COLO829 (cell line): ENCODE measurements at regions not wholly inside any gene's neighbourhood (a gene's known extent, or its start where the extent isn't known, plus 50 kb on each side); places are given as distances from the start of the nearest gene placed in this dataset.
"Not testable (repeated sequence)": the region's sequence is repeated elsewhere in the genome, so short reads cannot be mapped to it uniquely, and the experiment has no call there.

Experiments
- DNase-seq: peaks from one replicate; pipeline ENCODE4 v3.0.0; 2012; ENCODE audit warnings: low spot score

DNA sequence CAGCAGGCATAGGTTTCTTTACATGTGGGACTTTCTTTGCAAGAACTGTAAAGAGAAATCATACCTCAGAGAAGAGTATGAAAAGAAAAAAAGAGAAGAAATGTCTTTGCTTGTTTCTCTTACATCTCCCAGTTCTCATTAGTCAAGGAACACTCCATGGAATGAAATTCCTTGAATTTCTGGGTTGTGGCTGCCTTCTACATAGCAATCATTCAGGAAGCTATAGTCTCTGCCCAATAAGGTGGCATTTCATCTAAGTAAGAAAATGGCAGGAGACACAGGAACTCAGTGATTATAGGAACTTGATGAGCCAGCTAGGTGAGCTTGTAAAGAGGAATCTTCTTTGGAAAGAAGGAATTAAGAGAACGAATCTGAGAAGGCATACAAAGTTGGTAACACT, 197.0 kb upstream of the FKBP1C start:
- no peak for DNase-seq

GRCh38 chr6:63022631-63023030, 188.6 kb upstream of the FKBP1C start:
- DNase-seq, result no peak

DNA sequence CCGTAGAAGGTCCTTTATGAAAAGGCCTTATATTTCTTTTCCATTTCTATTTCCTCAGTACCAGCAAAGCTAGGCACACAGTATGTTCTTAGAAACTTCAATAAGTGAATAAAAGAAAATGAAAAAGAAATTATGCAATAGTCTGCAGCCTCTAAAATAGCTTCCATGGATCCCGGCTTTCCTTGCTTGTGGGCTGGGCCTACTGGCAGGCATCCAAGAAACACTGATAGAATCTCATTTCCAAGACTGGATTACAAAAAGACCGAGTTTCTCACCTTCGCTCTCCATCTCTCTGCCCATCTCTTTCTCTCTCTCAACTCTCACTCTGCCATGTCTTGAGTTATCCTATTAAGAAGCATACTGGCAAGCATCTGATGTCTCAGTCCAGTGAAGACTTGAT, 187.5 kb upstream of the FKBP1C start:
- no peak for DNase-seq

DNA sequence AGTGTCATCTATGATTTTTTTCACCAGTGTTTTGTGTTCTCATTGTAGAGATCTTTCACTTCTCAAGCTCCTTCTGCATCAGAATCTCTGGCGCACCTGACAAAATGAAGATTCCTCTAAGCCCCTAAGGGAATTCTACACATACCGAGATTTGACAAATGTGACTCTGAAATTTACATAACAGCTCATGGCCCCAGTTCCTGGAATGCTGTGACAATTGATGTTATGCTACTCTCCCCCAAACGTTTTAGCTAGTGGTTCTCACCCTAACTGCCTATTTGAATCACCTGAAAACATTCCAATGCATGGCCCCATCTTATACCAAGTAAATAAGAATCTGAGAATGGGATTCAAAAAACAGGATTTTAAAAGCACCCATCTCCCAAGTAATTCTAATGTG, 162.1 kb upstream of the FKBP1C start:
- DNase-seq, result no peak

DNA sequence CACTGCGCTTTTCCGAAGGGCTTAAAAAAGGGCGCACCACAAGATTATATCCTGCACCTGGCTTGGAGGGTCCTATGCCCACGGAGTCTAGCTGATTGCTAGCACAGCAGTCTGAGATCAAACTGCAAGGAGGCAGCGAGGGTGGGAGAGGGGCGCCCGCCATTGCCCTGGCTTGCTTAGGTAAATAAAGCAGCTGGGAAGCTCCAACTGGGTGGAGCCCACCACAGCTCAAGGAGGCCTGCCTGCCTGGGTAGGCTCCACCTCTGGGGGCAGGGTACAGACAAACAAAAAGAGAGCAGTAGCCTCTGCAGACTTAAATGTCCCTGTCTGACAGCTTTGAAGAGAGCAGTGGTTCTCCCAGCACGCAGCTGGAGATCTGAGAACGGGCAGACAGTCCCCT, 158.1 kb upstream of the FKBP1C start:
- DNase-seq, result not testable (repeated sequence)

DNA sequence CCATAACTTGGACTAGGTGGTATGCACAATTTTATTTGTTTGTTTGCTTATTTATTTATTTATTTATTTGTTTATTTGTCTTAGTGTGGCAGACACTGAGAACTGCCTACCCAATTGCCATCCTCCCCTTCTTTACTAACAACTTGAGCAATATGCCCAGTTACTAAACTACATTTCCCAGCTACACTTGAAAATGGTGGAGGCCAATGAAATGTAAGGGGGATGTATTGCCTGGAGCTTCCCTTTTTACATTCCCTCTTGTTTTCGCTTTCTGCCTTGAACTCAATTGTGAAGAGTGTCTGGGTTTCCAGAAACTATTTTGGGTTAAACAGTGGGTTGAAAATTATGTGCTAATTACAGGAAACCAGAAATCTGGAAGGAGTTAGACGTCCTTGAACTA, 152.7 kb upstream of the FKBP1C start:
- DNase-seq, result no peak

DNA sequence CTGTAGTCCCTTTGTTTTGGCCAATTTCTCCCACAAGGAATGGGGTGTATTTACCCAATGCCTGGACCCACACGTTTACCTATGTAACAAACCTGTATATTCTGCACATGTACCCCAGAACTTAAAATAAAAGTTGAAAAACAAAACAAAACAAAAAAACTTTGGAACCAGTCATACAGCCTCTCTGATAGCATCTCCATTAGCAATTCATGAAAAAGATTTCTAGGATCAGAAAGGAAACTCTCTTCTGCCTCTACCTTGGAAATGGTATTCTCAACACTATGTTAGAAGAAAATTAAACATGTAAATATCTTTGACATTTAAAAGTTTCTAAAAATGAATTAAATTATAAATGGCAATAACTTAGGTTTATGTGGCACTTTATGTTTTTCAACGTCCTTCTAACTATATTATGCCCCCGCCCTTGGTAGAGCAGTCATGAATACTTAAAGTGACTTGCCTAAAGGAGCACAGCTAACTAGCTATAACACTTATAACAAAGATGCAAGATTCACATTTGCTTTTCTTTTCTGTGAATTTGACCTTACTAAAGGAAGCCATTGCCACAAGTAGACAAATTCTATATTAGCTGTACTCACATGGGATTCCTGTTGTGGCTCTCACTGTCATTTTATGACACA, 147.5 kb upstream of the FKBP1C start:
- no peak for DNase-seq

GRCh38 chr6:63066055-63066704, 145.1 kb upstream of the FKBP1C start:
- peak; percentile 4 for DNase-seq

GRCh38 chr6:63094947-63095346, 116.3 kb upstream of the FKBP1C start:
- DNase-seq, result no peak

GRCh38 chr6:63097222-63097621, 114.0 kb upstream of the FKBP1C start:
- no peak for DNase-seq

DNA sequence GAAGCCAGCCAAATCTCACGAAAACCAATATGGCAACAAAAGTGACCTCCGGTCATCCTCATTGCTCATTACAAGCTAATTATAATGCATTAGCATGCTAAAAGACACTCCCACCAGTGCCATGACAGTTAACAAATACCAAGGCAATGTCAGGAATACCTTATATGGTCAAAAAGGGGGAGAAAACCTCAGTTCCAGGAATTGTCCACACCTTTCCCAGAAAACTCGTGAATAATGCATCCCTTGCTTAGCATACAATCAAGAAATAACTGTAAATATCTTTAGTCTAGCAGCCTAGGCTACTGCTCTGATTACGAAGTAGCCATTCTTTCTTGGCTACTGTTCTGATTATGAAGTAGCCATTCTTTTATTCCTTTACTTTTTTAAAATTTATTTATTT, 112.5 kb upstream of the FKBP1C start:
- DNase-seq, result no peak

DNA sequence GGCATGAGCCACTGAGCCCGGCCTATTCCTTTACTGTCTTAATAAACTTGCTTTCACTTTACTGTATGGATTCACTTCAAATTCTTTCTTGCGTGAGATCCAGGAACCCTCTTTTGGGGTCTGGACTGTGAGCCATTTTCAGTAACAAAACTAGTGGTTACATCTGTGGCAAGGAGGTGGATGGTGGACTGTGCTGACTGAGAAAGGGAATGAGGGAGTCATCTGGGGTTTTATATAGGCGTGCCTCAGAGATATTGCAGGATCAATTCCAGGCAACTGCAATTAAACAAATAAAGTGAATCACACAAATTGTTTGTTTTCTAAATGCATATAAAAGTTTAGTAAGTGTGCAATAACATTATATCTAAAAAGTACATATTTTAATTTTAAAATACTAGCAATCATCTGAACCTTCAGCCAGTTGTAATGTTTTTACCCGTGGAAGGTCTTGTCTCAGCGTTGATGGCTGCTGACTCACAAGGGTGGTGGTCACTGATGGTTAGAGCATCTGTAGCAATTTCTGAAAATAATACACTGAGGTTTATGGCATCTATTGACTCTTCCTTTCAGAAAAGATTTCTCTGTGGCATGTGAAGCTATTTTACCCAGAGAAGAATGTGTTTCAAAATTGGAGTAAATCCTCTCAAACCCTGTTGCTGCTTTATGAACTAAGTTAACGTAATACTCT, 111.4 kb upstream of the FKBP1C start:
- no peak for DNase-seq

GRCh38 chr6:63114610-63115211, 96.6 kb upstream of the FKBP1C start:
- no peak for DNase-seq

GRCh38 chr6:63121166-63121565, 90.1 kb upstream of the FKBP1C start:
- no peak for DNase-seq

- DNase-seq, result no peak
Measured at GRCh38 chr6:63140114-63140513, 71.2 kb upstream of the FKBP1C start.

- no peak for DNase-seq
Measured at GRCh38 chr6:63140692-63141318, 70.5 kb upstream of the FKBP1C start.

DNA sequence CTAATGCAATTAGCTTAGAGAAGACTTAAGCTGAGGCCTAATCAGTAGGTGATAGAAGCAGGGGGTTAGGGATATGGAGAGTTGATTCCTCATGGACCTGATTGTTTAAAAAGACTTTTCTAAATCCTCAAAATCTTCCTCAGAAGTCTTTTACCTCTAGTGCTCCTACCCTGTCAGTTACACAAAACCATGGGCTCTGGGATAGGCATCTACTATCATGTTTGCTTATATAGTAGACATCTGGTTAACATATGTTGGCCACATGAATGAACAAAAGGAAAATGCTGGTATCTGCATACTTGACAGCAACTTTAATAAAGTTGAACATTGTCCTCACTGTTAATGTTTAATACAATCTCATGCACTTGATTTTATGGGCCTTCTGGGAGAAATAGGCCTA, 61.5 kb upstream of the FKBP1C start:
- no peak for DNase-seq

- no peak for DNase-seq
Measured at GRCh38 chr6:63154535-63154934, 56.7 kb upstream of the FKBP1C start.
